ENCODE measurements at regions not wholly inside any gene's neighbourhood (a gene's known extent, or its start where the extent isn't known, plus 50 kb on each side); places are given as distances from the start of the nearest gene placed in this dataset.
"Not testable (repeated sequence)": the region's sequence is repeated elsewhere in the genome, so short reads cannot be mapped to it uniquely, and the experiment has no call there.

DNA sequence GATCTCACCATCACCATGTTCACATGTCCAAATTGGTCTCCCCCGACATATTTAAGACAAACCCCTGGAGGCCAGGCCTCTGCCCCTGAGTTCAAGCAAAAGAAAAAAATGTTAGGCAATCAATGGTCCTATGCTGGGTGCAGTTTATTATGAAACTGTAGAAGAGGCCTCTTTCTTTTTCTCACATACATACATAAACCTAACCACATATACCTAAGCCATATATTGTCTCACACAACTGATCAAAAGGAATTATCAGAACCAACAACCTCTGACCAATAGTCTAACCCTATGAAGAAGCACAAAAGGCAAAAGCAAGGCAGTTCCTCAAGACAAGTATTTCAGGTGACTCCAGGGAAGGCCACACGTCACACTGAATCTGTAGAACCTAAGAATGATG lies 49.9 kb downstream of the ILRUN start:
- no peak for DNase-seq

DNA sequence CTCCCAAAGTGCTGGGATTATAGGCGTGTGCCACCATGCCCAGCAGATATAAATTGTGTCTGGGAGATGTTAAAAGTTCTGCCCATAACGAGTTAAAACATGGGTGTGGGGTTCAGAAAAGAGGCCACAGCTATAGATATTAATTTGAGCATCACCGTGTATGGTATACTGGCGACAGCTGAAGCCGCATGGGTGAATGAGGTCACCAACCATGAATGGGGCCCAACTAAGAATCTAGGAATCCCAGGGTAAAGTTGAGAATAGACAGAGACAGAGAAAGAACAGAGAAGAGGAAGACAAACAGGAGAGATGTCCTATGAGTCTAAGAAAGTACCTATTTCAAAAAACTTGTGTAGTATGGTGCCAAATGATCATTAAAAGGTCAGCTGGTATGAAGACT lies 50.9 kb downstream of the ILRUN start:
- no peak for DNase-seq

DNA sequence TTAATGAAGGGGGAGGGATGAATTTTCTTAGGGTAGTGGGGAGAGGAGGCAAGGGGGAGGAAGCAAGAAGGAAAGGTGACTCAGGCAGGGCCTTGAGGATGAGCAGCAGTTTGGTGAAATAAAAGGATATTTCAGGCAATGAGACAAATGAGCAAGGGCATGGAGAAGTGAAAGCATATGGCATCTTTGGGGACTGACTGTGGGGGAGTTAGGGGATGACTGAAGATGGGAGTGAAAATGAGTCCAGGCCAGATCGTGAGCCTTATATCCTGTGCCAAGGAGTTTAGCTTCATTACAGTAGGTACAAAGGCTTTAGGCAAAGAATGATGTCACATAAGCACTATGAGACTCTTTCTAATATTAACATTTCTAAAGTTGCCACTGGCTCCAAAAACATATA lies 51.9 kb downstream of the ILRUN start:
- peak; percentile 22 to 23 for DNase-seq

DNA sequence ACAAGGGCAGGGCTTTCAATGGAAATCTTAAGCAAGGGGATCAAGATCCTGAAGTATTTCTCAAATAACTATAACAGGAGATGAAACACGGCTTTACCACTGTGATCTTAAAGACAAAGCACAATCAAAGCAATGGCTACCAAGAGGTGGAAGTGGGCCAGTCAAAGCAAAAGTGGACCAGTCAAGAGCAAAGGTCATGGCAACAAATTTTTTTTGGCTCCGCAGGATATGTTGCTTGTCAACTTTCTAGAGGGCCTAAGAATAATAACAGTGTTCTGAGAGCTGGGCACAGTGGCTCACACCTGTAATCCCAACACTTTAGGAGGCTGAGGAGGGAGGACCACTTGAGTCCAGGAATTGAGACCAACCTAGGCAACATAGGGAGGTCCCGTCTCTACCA lies 54.1 kb downstream of the ILRUN start:
- DNase-seq, result no peak

DNA sequence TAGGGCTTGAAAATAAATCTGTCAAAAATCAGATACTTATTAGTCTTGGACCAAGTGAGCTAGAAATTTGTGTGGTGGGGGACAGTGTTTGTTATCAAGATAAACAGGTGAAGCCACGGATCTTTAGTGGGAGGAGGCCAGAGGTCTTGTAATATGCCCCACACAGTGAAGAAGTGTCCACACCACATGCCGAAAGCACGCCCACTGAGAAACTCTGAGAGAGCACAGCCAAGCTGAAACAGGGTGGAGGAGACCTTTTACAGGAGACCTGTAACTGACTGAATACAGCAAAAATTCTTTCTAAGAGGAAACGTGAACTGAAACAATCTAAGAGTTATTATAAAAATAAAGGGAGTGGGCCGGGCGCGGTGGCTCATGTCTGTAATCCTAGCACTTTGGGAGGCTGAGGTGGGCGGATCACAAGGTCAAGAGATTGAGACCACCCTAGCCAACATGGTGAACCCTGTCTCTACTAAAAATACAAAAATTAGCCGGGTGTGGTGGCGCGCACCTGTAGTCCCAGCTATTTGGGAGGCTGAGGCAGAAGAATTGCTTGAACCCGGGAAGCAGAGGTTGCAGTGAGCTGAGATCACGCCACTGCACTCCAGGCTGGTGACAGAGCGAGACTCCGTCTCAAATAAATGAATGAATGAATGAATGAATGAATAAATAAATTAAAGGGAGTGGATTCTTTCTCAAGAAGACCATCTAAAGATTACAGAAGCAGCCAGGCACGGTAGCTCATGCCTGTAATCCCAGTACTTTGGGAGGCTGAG lies 56.3 kb downstream of the ILRUN start:
- not testable (repeated sequence) for DNase-seq

DNA sequence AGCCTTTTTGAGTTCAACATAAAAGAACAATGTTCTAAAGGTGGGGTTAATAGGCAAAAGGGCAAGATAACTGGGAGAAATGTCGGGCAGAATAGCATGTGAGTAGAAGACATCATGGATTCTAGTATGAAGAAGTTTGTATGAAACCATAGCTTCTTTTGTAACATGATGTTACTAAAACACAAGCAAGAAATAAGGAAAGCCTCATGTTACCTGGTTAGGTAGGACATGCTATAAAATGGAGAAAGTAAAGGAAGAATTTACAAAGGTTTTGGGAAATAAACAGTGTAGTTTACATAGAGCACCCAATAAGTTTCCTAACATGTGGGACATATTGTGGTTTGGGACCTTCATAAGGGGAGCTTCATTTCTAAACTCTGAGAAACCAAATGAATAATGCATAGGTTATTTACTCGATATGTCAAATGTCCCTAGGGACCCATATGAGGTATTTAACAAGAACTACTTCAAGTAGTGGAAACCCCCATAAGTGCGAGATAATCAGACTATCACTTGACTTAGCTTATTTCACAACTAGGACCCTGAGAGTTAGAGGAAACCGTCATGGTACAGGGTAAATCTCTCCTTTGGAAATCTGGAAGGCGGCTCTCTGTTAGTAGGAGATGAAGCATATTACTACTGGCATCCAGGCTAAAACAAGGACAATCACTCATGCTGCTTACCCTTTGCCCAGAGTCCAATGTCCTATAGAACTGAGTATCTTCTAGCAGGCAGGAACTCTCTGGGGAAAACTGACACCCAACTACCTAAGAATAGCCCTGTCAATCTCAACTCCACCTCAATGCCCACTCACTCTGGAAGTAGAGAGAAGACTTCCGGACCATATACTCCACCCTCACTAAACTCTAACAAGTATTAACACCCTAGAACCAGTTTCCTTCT lies 57.5 kb downstream of the ILRUN start:
- no peak for DNase-seq

DNA sequence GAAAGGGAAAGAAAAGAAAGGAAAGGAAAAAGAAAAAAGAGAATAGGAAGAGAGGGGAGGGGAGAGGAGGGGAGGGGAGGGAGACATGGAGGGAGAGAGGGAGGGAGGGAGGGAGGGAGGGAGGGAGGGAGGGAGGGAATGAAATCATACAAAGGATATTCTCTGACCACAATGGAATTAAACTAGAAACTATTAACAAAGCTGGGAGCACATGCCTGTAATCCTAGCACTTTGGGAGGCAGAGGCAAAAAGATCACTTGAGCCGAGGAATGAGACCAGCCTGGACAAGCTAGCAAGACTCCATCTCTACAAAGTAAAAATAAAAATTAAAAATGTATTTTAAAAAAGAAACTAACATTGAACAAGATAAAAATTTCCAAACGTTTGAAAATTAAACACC lies 62.8 kb downstream of the ILRUN start:
- DNase-seq, result no peak

DNA sequence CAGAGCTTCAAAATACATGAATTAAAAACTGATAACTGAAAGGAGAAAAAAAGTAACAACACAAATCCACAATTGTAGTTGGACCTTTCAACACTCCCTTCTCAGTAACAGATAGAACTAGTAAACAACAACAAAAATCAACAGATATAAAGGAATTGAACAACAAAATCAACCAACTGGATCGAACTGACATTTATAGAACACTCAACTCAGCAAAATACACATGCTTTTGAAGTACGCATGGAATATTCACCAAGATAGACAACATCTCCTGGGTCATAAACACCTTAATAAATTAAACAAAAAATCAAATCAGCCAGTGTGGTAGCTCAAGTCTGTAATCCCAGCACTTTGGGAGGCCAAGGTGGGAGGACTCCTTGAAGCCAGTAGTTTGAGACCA lies 63.3 kb downstream of the ILRUN start:
- DNase-seq, result no peak

DNA sequence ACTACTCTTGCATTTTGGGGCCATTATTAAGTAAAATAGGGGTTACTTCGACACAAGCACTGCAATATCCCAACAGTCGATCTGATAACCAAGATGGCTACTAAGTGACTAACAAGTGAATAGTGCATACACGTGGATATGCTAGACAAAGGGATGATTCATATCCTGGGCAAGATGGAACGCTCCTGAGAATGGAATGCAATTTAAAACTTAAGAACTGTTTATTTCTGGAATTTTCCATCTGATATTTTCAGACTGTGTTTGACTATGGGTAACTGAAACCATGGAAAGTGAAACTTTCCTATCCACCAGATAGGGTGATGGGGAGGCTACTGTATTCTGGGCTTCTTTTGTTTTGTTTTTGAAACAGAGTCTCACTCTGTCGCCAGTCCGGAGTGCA lies 66.5 kb downstream of the ILRUN start:
- DNase-seq, result no peak

DNA sequence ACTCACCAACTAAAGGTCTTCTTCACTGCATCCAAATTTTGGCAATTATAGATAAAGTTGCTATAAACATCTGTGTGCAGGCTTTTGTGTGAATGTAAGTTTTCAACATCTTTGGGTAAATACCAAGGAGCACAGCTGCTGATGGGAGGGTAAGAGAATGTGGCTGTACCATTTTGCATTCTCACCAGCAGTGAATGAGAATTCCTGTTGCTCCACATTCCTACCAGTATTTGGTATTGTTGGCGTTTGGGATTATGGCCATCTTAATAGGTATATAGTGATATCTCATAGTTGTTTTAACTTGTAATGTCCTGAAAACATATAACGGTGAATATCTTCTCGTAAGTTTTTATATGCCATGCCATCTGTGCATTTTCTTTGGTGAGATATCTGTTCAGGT lies 69.3 kb downstream of the ILRUN start:
- no peak for DNase-seq

DNA sequence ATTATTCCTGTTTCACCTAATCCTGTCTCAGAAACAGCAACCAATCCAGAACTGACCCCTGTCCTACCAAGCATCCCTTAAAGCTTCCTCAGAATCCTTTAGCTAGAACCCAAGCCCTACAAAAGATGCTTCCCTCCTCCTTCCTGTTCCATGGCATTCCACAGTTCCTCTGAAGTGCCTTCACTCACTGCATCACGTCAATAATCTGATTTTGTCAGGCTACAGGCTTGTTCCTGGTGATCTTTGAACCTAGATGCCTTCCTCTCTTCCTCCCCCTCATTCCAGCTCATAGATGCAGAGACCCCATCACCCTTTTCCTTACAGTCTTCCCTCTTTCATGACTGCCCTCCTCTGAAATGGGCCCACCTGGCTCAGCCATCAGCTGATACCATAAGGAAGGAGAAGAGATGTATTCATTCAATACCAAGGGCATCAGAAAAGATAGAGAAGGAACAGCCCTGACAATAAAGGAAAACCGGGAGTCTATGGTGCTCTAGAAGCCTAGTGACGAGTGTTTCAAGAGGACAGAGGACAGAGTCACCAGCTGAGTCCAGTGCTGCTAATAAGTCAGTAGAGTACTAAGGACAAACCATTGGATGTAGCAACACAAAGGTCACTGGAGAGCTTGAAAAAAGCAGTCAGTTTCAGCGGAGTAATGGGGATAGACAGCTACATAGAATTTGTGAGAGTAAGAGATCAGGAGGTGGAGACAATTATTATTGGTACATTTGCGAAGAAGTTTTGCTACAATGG lies 62.5 kb upstream of the SPDEF start:
- no peak for DNase-seq

DNA sequence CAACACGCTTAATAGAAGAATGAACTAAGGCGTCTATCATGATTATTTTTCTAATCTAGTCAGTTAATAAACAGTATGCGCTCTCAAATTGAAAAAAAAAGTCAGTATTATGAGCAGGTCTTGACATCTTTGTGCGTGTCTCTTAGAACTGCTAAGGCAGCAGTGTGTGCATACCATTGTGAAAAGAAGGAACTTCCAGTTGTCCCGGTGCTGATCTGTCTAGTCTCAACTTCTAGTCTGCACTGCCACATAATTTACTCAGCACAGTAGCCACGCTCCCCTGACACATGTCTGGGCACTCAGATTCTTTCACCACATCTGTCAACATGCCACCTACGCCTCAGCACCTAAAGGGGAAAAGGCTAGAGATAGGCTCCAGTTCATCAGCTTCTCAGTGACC lies 61.1 kb upstream of the SPDEF start:
- DNase-seq, result peak in 1 of 2 donors; percentile 29

DNA sequence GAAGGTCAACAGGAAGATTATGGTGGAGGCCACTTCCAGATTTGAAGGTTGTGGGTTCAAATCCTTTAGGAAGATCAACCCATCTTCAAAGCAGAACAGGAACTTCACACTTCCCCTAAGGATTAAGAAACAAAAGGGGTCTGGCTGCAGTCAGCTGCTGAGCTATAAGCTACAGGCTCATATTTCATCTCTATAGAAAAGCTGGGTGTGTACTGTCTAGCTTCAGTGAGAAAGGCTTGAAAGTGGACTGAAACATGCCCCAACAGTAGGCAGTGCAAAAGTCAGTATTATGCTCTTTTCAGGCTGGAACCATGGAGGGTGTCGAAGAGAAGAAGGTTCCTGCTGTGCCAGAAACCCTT lies 60.1 kb upstream of the SPDEF start:
- peak; percentile 47 to 58 for DNase-seq

DNA sequence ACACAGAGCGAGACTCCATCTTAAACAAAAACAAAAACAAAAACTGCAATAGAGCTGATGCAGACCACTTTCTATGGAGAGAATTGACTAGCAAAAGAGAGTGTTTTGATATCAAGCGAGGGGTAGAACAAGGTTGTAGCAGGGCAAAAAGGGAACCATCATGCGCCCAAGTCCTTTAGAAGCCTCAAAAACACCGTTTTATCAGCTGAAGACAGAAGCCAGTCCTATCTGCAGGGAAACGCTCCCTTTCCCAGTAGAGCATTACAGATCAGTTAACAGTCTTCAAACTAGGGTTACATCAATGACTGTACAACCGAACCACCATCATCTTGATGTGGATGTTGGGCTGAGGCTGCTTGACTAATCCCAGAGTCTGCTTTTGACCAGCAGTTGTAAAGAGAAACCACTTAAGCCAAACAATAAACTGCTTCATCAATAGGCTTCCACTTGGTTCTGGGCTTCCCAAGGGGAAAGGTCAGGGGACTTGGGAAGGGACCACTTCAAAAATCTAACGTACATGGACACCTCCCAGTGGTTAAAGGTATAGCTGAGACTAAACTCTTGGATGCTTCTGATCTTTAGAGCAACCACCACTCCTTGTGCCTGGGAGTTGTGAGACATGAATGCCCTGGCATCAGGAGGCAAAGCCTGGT lies 59.6 kb upstream of the SPDEF start:
- DNase-seq, result no peak

DNA sequence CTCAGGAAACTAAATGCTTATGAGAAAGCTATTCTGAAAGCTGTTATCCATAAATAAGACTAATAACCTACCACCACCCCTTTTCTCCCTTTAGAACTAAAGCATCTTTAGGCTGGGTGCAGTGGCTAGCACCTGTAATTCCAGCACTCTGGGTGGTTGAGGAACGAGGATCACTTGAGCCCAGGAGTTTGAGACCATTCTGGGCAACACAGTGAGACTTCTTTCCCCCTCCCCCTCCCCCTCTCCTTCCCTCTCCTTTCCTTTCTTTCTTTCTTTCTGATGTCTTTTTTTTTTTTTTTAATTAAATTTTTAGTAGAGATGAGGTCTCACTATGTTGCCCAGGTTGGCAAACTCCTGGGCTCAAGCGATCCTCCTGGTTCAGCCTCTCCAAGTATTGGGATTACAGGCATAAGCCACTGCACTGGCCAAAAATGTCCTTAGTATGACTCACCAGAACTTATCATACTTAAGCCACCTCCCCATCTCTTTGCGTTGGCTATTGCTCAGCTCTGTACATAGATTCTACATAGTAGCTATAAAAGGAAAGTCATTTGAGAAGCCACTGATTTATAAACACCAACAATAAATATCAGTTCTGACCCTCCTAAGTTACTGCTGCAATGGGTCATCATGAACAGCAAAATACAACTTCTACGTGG lies 54.8 kb upstream of the SPDEF start:
- no peak for DNase-seq

DNA sequence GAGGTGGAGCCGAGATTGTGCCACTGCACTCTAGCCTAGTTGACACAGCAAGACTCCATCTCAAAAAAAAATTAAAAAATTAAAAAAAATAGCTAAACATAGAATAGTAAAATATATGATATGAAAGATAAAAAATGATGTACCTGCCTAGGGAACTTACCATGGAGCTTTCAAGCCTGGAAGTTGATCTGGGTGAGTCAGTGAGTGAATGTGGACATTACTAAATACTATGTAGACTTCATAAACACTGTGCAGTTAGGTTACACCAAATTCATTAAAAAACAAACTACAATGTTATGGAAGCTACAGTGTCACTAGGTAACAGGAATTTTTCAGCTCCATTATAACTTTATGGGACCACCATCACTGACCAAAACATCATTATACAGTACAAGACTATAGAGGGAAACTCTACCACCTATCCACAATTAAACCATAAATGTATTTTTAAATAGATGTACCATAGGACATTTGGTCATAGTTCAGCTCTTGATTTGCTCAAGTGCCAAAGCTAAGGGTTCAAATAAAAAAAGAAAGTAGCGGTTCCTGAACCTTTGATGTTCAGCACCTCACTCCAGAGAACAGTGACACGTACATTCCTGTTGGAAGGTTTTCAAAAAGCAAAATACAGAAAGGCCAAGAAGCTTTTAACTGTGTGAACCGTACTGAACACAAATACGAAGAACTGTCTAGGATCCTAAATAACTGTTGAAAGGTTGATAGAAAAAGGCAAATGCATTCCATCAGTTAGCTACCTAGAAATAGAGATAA lies 52.4 kb upstream of the SPDEF start:
- no peak for DNase-seq

DNA sequence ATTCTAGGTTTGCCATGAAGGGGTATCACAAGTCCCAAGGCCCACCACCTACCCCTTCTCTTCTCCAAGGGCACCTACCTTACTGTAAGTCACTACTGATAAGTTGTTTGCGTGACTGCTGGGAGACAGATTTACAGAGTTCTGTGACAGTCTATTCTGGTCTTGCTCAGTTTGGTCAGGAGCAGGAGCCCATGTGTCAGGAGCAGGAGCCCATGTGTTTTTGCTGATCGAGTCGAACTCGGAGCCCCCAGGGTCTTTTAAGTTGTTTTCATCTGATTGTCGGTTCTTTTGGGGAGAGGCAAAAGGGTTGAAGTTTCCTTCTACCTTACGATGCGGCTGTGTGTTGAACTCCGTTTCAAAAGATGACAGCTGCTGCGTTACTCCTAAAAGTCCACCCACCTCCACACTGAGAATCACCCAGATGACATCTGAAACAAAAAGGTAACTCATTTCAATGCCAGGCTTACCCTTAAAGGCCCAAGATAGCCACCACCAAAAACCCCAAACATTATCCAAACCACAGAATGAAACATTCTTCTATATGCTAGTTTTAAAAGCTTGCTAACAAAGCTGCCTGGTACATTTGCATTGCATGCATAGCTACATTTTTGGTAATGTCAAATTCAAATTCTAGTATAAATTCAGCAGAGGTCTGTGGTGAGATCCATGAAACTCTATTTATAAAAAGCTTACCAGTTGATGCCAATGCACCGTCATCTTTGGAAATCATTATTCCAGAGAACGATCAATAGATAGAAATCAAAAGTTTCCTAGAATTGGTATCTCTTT lies 50.5 kb upstream of the SPDEF start:
- no peak for DNase-seq
